Muscle layer of duodenum (tissue), 2 donors: ENCODE measurements at regions not wholly inside any gene's neighbourhood (a gene's known extent, or its start where the extent isn't known, plus 50 kb on each side); places are given as distances from the start of the nearest gene placed in this dataset.

Source experiments
- H3K27ac ChIP-seq: one replicate; pipeline ENCODE4 v1.7.0; 2013; ENCODE audit warnings: mild to moderate bottlenecking, low read length
- H3K27me3 ChIP-seq: one replicate; pipeline ENCODE4 v1.7.0; 2013; ENCODE audit warnings: low read depth, mild to moderate bottlenecking, control low read depth, low read length
- H3K36me3 ChIP-seq, 2 donors: one replicate each; pipeline ENCODE4 v1.7.0; 2013; ENCODE audit warnings: low read length in 2 of 2, control low read depth in 1 of 2, mild to moderate bottlenecking in 1 of 2; ENCODE audit not compliant: insufficient read depth in 2 of 2, control insufficient read depth in 1 of 2
- H3K4me1 ChIP-seq, 2 donors: one replicate each; pipeline ENCODE4 v1.7.0; 2013; ENCODE audit warnings: low read length in 2 of 2, mild to moderate bottlenecking in 2 of 2, control low read depth in 1 of 2, moderate library complexity in 1 of 2; ENCODE audit not compliant: insufficient read depth in 2 of 2, control insufficient read depth in 1 of 2
- H3K4me3 ChIP-seq, 2 donors: one replicate each; pipeline ENCODE4 v1.7.0; 2013; ENCODE audit warnings: low read length in 2 of 2, low read depth in 1 of 2, mild to moderate bottlenecking in 1 of 2
- H3K9me3 ChIP-seq, 2 donors: one replicate each; pipeline ENCODE4 v1.7.0; 2013; ENCODE audit warnings: low read length in 2 of 2, control low read depth in 1 of 2, mild to moderate bottlenecking in 1 of 2; ENCODE audit not compliant: control insufficient read depth in 1 of 2
- donor health status: healthy.

DNA sequence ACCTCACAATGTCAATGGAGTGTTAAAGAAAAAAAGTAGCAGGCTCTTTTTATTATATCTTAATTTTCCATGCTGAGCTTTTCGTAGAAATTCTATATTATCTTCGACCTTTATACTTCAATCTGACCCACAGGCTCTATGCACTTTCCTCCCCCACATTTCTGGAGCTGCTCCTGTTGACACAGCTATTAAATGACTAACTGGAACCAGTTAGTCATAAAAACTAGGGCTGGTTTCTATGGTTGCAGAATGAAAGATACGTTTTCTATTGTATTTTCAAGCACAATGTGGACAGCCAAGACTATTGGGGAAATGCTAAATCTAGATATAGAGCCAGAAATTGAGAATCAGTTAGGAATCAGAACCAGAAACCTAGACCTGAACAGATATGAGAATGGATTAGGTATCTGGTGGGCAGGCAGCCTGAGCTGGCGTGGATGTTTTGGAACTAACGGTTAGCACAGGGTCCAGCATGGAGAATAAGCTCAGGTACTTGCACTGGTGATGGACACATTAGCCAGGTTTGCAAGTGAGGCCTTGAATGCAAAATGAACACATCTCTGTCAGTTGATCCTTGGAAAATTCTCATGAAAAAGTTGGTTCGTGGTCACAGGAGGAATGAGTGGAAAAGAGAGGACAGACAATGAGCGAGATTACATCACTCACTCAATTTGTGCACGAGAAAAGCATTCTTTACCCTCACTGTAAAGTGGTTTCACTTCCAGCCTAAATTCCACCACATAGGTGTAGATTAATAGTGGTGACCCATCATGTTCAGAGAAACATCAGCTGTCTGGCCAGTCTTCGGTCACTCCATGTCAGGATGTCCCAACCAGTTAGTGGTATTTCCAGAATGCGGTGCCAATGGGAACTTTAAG, 144.6 kb upstream of the EPHA4 start:
- Histone ChIP-seq H3K36me3 (no peaks in the 10 kb centered on the region), H3K4me1 (peaks cover 0 to 2% of the 10 kb centered on the region in 2 donors), H3K27ac (no peak overlapping the region), H3K27me3 (no peaks in the 10 kb centered on the region), H3K4me3 (no peak overlapping the region), H3K9me3 (peaks cover 0 to 5% of the 10 kb centered on the region in 2 donors)

DNA sequence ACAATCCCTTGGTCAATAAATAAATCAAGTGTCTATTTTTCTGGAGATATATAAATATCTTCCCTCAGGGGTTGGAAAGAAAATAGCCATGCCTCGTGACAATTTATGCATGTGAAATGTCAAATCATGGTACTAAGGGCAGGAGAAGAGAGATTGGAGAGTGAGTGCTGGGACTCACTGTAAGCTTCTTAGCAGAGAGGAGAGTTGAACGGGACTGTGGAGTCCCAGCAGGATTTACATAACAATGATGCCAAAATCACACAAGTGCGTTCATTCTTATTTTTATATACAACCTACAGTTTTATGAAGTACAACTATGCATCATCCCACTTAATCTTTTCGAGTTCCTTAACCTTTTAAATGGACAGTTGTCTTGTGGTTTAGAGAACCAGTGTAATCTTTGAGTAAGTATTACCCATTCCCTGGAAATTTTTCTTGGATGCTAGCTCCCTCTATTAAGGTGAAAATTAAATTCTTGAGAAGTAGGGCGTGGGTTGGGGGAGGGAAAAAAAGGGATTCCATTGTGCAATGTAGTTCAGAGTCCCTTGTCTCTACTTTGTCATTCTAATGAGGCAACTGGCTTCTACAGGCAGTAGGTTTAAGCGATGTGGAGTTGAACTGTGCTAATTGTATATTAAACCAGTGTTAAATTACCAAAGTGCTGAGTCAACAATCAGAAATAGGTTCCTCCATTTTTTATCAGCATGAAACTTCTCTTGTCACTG, 143.6 kb upstream of the EPHA4 start:
- Histone ChIP-seq H3K27me3 (no peaks in the 10 kb centered on the region), H3K4me3 (no peak overlapping the region), H3K36me3 (no peaks in the 10 kb centered on the region), H3K9me3 (peaks cover 0 to 5% of the 10 kb centered on the region in 2 donors), H3K27ac (no peak overlapping the region), H3K4me1 (peaks cover 0 to 5% of the 10 kb centered on the region in 2 donors)

DNA sequence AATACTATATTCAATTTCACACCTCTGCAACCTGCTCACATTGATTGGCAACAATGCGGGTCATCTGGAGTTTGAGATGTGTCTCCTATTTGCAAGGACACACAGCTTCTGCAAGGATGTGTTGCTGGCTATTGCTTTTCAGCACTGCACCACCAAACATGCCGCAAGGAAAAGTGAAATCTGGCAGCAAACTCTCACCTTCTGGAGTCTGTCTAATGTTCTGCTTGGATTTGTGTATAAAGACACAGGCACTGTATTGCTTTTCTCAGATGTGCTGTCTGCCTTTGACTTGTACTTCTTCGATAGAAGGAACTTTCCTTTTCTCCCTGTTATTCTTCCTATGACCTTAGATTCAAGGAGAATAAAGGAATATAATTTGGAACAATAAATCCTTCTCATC, 138.6 kb upstream of the EPHA4 start:
- Histone ChIP-seq H3K4me3 (no peak overlapping the region), H3K36me3 (no peaks in the 10 kb centered on the region), H3K27me3 (no peaks in the 10 kb centered on the region), H3K9me3 (no peaks in the 10 kb centered on the region), H3K4me1 (peaks cover 0 to 17% of the 10 kb centered on the region in 2 donors), H3K27ac (no peak overlapping the region)

DNA sequence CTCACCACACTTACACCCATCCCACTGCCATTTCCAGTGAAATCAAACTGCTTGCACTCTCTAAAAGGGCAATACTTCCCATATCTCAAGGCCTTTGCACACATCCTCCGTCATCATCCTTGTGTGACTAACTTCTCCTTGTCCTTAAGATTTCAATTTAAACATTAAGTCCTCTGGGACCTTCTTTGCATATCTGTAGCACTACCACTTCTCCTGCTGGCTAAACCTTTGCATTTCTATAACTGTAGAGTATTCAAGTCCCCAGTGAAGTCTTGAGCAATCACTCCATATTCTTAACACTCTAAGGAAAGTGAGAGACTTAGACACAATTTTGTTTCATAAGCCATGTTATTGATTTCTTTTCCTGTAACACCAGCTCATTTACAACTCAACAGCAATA, 136.8 kb upstream of the EPHA4 start:
- Histone ChIP-seq H3K27ac (no peak overlapping the region), H3K4me1 (peaks cover 0 to 17% of the 10 kb centered on the region in 2 donors), H3K27me3 (no peaks in the 10 kb centered on the region), H3K36me3 (no peaks in the 10 kb centered on the region), H3K4me3 (no peak overlapping the region), H3K9me3 (no peaks in the 10 kb centered on the region)

DNA sequence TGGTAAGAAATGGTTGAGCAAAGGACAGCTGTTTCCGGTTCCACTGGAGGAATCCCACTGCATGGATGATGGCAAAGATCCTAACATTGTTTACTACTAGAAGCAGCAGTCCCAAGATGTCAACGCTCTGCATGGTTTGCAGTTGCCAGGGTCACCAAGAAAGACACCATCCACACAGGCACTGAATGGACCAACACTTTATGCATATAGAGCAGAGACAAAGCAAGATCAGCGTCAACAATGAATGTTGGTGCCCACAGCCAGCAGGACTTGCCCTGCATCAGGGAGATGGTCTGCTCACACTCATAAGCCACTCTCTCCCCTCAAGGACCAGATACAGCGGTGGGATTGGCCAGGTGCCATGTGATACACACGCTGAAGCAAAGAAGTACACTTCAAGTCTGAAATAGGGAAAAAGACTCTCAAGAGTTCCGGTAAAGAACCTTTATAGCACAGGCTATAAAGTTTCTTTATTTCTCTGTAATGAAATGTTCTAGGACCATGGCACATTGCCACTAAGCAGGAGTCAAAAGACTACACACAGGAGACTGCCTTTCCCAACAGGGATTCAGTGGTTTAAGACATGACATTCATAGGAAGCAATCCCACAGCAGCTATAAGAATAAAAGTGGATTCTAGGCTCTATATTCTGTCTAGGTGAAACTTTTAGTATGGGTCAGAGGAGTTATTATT, 133.2 kb upstream of the EPHA4 start:
- Histone ChIP-seq H3K4me1 (peaks cover 0 to 9% of the 10 kb centered on the region in 2 donors), H3K4me3 (no peak overlapping the region), H3K9me3 (no peaks in the 10 kb centered on the region), H3K27ac (no peak overlapping the region), H3K36me3 (no peaks in the 10 kb centered on the region), H3K27me3 (no peaks in the 10 kb centered on the region)

DNA sequence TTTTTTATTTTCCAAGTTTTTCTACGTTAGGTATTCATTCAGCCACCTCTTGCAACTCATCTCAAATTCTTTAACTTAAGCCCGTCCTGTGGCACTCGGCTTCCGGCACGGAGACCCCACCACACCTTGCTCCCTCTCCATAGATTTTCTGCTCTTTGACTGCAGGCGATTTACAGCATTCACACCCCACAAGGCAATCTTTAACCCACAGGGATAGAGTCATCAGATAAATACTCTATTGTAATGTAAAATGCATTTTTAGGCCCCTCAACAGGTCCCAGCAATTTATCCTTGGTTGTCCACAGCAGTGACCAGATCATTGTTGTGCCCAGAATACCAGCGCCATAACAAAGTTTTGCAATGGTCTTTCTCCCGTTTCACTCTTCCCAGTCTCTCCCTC, 132.3 kb upstream of the EPHA4 start:
- H3K4me1 ChIP-seq, result peaks cover 0 to under 1% of the 10 kb centered on the region in 2 donors

DNA sequence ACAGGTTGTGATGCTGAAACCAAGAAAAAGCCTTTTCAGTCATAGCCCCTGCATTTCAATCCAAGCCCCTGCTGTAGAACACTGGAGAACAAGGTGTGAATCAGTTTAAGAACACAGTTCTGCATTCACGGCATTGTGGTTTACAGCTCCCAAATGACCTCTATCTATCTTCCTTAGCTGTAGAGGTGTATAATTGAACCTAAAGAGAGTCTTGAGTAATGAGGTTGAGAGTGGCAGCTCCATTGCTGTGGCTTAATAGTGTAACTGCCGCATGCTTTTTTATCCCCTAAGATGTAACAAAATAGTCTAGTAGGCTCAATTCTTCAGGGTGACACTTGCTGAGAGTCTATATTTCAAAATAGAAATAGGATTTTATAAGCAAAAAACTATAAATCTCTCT, 121.3 kb upstream of the EPHA4 start:
- H3K27me3 ChIP-seq, result no peaks in the 10 kb centered on the region
- no peaks in the 10 kb centered on the region for H3K9me3 ChIP-seq
- H3K4me3 ChIP-seq, result no peak overlapping the region
- H3K36me3 ChIP-seq, result no peaks in the 10 kb centered on the region
- no peaks in the 10 kb centered on the region for H3K4me1 ChIP-seq
- H3K27ac ChIP-seq, result no peak overlapping the region

More for the DNA sequence above, 132.3 kb upstream of the EPHA4 start:
- no peaks in the 10 kb centered on the region for H3K27me3 ChIP-seq
- H3K4me3 ChIP-seq, result no peak overlapping the region
- no peak overlapping the region for H3K27ac ChIP-seq
- no peaks in the 10 kb centered on the region for H3K9me3 ChIP-seq
- no peaks in the 10 kb centered on the region for H3K36me3 ChIP-seq

DNA sequence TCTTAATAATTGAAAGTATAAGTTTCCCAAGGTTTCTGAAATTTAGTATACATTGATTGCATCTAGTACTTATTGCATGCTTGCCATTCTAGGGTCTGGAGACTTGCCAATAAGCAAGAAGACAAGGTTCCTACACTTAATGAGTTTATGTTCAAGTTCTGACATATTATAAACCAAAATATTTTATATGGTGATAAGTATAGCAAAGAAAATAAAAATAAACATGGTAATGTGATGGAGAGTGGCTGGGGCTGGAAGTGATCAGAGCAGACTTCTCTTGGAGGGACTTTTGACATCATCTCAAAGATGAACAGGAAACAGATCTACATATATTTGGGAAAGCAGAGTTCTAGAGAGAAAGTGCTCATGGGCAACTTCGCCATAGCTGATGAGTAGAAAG, 119.5 kb upstream of the EPHA4 start:
- no peak overlapping the region for H3K27ac ChIP-seq
- H3K4me1 ChIP-seq, result no peaks in the 10 kb centered on the region
- H3K27me3 ChIP-seq, result no peaks in the 10 kb centered on the region
- H3K36me3 ChIP-seq, result no peaks in the 10 kb centered on the region
- H3K9me3 ChIP-seq, result no peaks in the 10 kb centered on the region
- H3K4me3 ChIP-seq, result no peak overlapping the region

DNA sequence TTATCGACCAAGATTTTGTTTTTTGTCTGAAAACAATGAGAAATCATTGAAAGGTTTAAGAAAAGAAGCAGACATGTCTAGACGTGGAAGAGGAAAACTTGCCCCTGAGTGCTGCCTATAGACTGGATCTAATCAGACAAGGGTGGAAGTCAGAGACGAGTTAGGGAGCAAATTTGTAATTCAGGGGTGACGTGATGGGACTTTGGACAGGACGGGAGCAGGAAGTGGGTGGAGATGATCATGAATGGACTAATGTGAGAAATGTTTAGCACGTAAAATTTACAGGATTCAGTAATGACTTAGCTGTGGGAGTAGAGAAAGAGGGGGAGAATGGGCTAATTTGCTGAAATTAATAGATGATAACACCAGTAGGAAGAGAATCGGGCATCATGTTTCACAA, 117.0 kb upstream of the EPHA4 start:
- Histone ChIP-seq H3K4me1 (no peaks in the 10 kb centered on the region), H3K27me3 (no peaks in the 10 kb centered on the region), H3K4me3 (no peak overlapping the region), H3K36me3 (no peaks in the 10 kb centered on the region), H3K9me3 (no peaks in the 10 kb centered on the region), H3K27ac (no peak overlapping the region)

DNA sequence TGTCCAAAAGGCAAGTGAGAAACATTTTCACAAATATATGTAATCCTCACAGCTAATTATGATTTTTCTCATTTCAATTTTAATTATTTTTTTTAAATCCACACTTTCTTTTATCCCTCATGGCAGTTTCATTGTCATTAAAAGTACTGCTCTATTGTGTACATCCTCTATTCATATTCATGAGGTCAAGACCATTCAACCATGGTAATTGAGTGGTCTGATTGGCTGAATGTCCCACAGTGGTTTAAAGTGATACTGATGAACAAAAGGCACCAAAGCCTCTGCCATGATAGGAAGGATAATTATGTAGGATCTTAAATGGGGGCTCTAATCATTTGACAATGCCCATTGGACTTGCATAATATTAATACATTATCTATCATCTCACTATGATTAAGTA, 108.4 kb upstream of the EPHA4 start:
- no peaks in the 10 kb centered on the region for H3K27me3 ChIP-seq
- H3K4me3 ChIP-seq, result no peak overlapping the region
- H3K27ac ChIP-seq, result no peak overlapping the region
- no peaks in the 10 kb centered on the region for H3K9me3 ChIP-seq
- H3K36me3 ChIP-seq, result no peaks in the 10 kb centered on the region
- no peaks in the 10 kb centered on the region for H3K4me1 ChIP-seq

DNA sequence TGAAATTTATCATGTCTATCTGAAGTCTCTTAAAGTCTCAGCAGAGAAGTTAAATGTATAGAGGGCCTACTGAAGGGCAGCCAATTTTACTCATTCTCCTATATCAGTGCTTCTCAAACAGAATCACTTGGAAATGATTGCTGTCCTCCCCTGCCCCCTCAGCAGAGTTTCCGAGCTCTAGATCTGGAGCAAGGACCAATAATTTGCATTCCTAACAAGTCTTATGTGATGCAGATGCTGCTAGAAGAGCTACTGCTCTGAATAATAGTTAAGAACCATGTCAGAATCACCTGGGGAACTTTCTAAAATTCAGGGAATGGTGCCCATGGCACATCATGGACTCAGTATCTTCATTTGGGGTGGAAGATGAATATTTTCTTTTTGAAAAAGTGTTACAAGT, 105.6 kb upstream of the EPHA4 start:
- Histone ChIP-seq H3K9me3 (no peaks in the 10 kb centered on the region), H3K36me3 (no peaks in the 10 kb centered on the region)

More for the DNA sequence above, 105.6 kb upstream of the EPHA4 start:
- H3K27me3 ChIP-seq, result no peaks in the 10 kb centered on the region
- H3K4me3 ChIP-seq, result no peak overlapping the region
- H3K27ac ChIP-seq, result no peak overlapping the region
- H3K4me1 ChIP-seq, result no peaks in the 10 kb centered on the region
